Bronchial epithelial cell (primary cell): ENCODE measurements at regions not wholly inside any gene's neighbourhood (a gene's known extent, or its start where the extent isn't known, plus 50 kb on each side); places are given as distances from the start of the nearest gene placed in this dataset.

Experiments used
- DNase-seq: peaks from one replicate; pipeline ENCODE4 v3.0.0-alpha.2; 2010; ENCODE audit warnings: low read depth
- FAIRE-seq: peaks from 2 replicates; lab custom pipeline; 2011; peaks lifted over from hg19 to GRCh38; lab: Jason Lieb, UNC
- H3K27me3 ChIP-seq: 2 replicates; pipeline ENCODE4 v1.5.1; 2011; ENCODE audit warnings: low read length; ENCODE audit not compliant: control insufficient read depth, insufficient read depth
- H3K36me3 ChIP-seq: 2 replicates; pipeline ENCODE4 v1.5.1; 2011; ENCODE audit warnings: low read length; ENCODE audit not compliant: control insufficient read depth, insufficient read depth
- H3K4me3 ChIP-seq: 2 replicates; pipeline ENCODE4 v1.5.1; 2011; ENCODE audit warnings: mild to moderate bottlenecking, low read depth, low read length, control low read depth
- TF ChIP-seq, protein P1 (sequence below): IDR thresholded peaks from 2 replicates; pipeline ENCODE4 v1.5.1; 2011; ENCODE audit warnings: mild to moderate bottlenecking, moderate library complexity, low read length, control low read depth, inconsistent platforms; ENCODE audit not compliant: insufficient read depth, severe bottlenecking

DNA sequence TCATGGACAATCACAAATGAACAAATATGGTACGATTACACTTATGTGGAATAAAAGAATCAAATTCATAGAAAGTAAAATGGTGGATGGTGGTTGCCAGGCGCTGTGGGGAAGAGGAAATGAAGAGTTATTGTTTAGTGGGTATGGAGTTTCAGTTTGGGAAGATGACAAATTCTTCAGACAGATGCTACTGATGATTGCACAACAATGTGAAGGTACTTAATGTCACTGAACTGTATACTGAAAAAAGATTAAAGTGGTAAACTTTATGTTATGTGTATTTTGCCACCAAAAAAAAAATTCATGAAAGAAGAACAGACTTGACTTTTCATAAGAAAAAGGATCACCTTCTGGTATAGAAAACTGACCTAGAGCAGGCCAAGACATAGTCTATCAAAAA, 745.6 kb upstream of the CXADR start:
- Histone ChIP-seq H3K36me3 (no peaks in the 10 kb centered on the region), H3K27me3 (no peaks in the 10 kb centered on the region), H3K4me3 (no peak overlapping the region)
- FAIRE-seq, result no peak
- TF ChIP-seq, protein P1, sequence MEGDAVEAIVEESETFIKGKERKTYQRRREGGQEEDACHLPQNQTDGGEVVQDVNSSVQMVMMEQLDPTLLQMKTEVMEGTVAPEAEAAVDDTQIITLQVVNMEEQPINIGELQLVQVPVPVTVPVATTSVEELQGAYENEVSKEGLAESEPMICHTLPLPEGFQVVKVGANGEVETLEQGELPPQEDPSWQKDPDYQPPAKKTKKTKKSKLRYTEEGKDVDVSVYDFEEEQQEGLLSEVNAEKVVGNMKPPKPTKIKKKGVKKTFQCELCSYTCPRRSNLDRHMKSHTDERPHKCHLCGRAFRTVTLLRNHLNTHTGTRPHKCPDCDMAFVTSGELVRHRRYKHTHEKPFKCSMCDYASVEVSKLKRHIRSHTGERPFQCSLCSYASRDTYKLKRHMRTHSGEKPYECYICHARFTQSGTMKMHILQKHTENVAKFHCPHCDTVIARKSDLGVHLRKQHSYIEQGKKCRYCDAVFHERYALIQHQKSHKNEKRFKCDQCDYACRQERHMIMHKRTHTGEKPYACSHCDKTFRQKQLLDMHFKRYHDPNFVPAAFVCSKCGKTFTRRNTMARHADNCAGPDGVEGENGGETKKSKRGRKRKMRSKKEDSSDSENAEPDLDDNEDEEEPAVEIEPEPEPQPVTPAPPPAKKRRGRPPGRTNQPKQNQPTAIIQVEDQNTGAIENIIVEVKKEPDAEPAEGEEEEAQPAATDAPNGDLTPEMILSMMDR, result no peak
- no peak for DNase-seq

DNA sequence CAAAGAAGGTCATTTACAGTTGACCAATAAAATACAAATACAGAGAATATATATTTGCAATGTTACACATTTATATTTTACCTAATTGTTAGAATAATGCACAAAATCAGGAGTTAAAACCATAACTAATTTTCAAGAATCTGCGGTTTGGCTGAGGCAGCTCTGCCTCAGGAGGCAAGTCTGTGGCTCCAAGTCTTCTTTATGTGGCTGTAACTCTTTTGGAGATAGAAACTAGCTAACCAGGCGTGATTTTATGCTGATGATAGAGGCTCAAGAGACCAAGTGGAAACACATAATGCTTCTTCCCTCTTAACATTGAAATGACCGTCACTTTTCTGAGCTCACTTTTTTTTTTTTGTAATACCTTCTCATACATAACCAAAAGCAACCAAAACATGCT, 744.7 kb upstream of the CXADR start:
- Histone ChIP-seq H3K27me3 (no peaks in the 10 kb centered on the region), H3K36me3 (no peaks in the 10 kb centered on the region), H3K4me3 (no peak overlapping the region)
- DNase-seq, result no peak
- FAIRE-seq, result no peak
- TF ChIP-seq, protein P1, result no peak

DNA sequence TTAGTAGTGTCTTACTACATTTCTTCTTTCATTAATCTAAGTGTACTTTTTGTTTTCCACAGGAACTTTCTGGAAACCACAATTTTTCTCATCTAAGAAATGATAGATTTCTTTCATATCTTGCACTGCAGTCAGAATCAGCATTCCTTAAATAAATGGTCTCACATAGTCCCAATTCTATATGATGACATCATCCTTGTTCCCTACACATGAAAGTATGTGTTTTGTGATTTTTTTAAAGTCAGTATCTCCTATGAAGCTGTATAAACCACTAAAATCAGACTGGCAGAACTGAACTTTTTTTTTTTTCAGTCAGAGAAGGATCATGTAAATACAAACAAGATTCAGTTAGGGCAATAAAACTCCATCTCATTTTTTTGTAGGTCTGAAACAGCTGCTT, 742.6 kb upstream of the CXADR start:
- FAIRE-seq (no peak), DNase-seq (no peak)
- TF ChIP-seq, protein P1, result no peak

DNA sequence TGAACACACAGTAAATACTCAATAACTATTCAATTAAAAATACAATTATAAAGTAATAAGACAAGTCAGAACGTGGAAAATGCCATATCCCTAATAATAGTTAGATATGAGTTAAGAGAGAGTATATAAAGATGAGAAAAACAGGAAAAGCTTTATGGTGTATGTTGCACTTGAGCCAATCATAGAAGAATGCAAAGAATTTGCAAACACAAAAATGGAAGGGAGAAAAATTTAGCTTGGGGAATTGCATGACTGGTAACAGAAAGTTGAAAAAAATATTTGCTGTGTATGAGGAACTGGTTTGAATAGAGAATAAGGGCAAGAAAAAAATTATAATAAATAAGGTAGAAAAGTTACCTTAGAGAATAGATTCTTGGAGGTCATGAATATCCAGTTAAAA, 739.6 kb upstream of the CXADR start:
- FAIRE-seq (no peak), DNase-seq (peak; percentile 3)
- TF ChIP-seq, protein P1, result no peak
- Histone ChIP-seq H3K36me3 (no peaks in the 10 kb centered on the region), H3K27me3 (no peaks in the 10 kb centered on the region), H3K4me3 (no peak overlapping the region)

More for the DNA sequence above, 742.6 kb upstream of the CXADR start:
- Histone ChIP-seq H3K4me3 (no peak overlapping the region), H3K36me3 (no peaks in the 10 kb centered on the region), H3K27me3 (no peaks in the 10 kb centered on the region)

DNA sequence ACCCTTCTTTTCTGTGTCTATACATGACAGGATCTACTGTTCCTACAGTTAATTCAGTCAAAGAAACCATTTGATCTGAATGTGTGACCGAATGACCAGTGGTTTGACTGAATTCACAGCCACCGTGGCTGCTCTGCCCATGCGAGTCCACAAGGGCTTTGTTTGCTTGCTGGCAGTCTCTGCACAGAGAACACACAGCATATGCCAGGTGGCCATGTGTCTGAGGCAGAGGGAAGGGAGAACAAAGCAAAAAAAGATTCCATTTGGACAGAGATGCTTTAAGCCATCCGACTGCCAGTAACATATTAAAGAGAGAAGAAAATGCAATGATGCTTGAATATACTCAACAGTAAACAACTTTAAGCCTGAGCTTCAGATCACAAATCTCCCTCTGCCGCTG, 737.8 kb upstream of the CXADR start:
- Histone ChIP-seq H3K27me3 (no peaks in the 10 kb centered on the region), H3K36me3 (no peaks in the 10 kb centered on the region), H3K4me3 (no peak overlapping the region)
- DNase-seq (no peak), FAIRE-seq (no peak)
- TF ChIP-seq, protein P1, result no peak

DNA sequence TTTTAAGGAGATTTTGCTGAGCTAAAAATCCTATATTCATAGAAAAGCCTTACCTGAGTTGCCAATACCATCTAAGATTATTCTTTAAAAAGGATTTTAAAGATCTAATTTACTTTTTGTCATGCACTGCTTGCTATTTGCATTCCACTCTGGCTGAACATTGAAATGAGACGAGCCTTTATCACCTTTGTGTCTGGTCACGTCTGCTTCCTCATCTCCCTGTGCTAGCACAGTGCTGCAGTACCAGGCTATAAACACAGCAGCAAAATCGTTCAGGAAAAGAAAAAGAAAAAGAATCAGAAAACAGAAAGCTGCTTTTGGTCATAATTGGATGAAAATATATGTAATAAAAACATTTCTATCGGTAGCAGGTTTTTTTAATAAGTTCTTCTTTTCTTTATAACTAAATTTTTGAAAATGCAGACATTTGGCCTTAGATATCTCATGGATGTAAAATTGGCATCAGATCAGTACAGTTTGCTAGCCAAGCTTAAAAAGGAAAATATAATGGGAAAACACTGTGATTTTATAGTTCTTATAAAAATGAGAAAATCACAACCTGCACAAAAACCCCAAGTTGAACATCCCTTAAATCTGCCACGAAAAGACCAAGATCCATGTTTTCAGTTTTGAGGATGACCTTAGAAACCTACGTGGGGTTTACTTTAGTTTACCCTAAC, 735.7 kb upstream of the CXADR start:
- no peak for FAIRE-seq
- TF ChIP-seq, protein P1, result no peak
- H3K27me3 ChIP-seq, result no peaks in the 10 kb centered on the region

More for the DNA sequence above, 735.7 kb upstream of the CXADR start:
- no peak for DNase-seq
- Histone ChIP-seq H3K4me3 (no peak overlapping the region), H3K36me3 (no peaks in the 10 kb centered on the region)
